Left hindlimb (tissue), 1 donor: ENCODE measurements at regions not wholly inside any gene's neighbourhood (a gene's known extent, or its start where the extent isn't known, plus 50 kb on each side); places are given as distances from the start of the nearest gene placed in this dataset.

Experiments used
- DNase-seq: peaks from one replicate; pipeline ENCODE4 v3.0.0-alpha.2; 2018

- no peak for DNase-seq
Measured at GRCh38 chr3:115476472-115476871, 146.8 kb upstream of the GAP43 start.

- no peak for DNase-seq
Measured at GRCh38 chr3:115478359-115478758, 145.0 kb upstream of the GAP43 start.

GRCh38 chr3:115486880-115487279 lies 136.4 kb upstream of the GAP43 start:
- no peak for DNase-seq

DNA sequence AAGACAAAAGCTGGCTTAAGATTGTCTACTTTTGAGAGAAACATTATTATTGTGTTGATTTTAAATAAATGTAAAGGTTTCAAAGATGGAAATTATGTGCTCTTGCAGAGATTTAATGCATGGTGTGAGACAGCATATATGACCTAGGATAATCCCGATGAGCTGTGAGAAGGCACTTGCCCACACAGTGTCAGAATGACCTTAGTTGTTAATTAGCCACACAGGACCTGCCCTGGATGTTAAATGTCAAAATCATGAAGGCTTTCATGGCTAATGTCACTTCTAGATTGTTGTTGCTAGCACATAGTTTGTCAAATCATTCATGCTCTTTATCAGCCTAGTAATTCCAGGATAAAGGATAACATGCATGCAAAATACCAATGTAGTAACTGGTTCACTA lies 135.3 kb upstream of the GAP43 start:
- DNase-seq = no peak

- no peak for DNase-seq
Measured at GRCh38 chr3:115488409-115488808, 134.9 kb upstream of the GAP43 start.

DNA sequence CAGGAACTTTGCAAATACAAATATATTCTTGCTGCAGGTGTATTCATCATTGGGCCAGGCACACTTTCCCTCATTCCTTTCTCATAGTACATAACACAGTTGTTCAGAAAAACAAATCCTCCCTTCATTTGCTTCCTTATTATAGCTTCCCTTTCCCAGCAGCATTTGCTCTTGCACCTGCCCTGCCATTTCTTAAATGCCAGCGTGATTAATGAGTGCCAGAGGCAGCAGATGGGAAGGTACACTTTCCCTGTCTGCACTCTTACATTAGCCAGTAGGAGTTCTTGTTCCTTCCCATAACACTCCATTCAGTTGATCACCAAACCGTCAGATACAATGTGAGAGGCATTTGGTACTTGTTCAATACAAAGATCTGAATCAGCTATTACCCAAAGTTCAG lies 128.5 kb upstream of the GAP43 start:
- DNase-seq = no peak

DNA sequence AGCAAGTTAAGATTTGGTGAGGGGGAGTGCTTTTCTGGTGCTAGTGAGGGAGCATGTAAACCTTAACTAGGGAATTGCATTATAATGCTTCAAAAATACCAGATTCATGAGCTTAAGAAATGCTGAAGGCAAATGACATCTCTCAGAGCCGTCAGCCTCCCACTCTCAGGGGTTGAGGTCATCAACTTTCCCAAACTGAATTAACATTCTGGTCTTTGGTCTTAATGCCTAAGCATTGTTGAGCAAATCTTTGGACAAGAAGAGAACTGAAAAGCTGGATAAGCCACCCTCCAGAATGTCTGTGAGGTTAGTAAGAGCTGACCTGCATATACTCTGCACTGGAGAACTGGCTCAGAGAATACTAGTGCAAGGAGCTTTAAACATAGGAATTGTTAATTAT lies 124.9 kb upstream of the GAP43 start:
- DNase-seq = no peak

DNA sequence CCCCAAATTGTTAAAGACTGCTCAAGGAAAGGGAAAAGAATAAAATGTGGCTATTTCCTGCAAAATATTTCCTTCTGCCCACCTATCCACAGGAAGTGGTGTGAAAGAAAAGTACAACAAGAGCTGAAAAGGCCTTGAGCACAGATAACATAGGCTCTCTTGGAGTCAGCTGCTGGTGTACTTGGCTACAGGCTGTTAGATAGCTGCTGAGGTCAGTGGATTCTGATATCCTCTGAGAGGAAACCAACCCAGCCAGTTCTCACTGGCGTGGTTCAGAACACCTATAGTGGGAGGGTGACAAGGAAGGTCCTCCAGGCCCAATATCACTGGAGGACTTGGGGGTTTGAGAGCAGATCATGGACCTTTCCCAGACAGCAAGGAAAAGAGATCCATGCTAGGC lies 124.4 kb upstream of the GAP43 start:
- DNase-seq = no peak

GRCh38 chr3:115499666-115500065 lies 123.6 kb upstream of the GAP43 start:
- DNase-seq = no peak

- DNase-seq = no peak
Measured at GRCh38 chr3:115500795-115501194, 122.5 kb upstream of the GAP43 start.

GRCh38 chr3:115502128-115502527 lies 121.2 kb upstream of the GAP43 start:
- DNase-seq = no peak

DNA sequence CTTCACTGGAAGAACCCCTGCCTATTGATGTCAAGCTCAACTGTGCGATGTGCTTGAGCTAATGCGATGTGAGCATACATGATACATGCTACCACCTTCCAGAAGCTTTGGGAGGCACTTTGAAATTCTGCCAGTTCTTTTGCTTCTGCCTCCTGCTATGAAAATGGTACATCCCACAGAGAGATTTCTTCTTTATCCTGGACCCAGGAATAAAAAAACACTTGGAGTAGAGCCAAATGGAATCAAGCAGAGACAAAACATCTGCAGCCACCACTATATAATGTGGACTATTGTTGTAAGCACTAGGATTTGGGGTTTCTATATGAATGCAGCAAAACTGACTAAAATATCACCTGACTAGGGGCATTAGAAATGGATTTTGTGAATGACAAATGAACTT lies 119.9 kb upstream of the GAP43 start:
- no peak for DNase-seq

DNA sequence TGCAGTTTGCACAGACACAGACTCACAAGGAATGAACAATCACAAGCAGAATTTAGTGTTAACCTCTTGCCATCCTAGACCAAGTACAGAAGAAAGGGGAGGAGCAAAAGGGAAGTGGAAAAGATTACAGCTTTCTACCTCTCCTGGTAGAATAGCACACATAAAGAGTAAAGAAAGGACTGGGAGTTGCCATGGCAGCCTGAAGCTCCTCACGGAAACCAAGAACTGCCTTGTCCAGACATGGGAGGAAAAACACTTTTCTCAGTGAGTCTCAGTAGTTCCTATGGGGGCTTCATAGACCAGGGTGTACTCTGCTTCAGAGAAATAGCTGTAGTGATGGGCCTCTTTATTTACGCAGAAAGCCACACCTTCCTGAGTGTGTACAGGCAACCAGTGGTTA lies 114.7 kb upstream of the GAP43 start:
- no peak for DNase-seq

DNA sequence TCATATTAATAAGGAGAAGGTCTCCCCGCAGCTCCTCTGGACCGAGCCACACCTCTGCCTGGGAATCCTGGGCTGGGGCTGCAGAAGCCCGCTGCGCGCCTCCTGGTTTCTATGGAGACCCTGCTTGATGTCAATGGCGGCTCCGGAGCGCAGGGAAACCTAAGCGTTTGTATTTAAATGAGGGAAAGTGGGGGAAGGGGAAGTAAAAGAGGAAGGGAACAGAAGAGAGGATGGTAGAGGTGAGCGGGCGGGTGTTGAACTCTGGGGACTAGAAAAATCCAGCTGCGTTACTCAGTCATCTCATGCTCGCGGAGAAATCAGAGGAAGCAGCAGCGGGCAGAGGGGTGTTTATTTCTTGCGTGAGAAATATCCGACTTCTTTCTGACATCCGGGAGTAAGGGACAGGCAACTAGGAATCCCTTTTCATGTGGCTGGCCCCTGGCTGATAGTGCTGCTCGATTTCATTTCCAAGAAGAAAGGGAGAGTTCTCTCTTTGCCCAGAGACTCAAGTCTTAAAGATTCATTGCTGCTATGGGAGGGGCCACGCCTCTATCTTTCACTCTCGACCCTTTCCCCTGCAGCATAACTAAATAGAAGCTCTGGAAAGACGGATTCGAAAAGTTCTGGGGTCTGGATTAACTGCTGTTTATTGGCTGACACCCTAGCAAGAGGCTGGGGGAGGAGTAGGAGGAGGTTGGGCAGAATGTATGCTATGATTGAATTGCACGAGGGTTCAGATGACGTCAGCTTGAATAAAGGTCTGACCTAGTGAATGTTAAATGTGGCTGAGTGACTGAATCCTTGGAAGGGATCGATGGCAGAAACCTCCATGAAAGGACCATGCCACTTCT lies 110.5 kb upstream of the GAP43 start:
- peak; percentile 68 for DNase-seq

DNA sequence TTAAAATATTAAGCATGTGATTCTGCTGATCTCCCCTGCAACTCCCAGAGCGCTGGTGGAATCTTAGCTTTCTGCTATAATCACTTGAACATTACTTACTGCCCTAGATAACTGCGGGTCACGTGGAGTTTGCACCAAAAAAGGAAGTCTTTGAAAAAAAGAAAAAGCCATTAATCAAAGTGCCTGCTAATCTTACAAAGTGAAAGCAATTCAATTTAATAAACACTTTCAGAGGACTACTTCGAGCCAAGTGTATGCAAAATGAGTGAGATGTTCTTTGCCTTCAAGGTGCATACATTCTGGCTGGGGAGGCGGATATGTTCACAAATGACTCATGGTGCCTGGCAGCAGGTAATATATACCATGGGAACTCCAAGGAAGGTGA lies 109.9 kb upstream of the GAP43 start:
- DNase-seq = no peak

GRCh38 chr3:115517457-115518050 lies 105.8 kb upstream of the GAP43 start:
- DNase-seq = no peak

DNA sequence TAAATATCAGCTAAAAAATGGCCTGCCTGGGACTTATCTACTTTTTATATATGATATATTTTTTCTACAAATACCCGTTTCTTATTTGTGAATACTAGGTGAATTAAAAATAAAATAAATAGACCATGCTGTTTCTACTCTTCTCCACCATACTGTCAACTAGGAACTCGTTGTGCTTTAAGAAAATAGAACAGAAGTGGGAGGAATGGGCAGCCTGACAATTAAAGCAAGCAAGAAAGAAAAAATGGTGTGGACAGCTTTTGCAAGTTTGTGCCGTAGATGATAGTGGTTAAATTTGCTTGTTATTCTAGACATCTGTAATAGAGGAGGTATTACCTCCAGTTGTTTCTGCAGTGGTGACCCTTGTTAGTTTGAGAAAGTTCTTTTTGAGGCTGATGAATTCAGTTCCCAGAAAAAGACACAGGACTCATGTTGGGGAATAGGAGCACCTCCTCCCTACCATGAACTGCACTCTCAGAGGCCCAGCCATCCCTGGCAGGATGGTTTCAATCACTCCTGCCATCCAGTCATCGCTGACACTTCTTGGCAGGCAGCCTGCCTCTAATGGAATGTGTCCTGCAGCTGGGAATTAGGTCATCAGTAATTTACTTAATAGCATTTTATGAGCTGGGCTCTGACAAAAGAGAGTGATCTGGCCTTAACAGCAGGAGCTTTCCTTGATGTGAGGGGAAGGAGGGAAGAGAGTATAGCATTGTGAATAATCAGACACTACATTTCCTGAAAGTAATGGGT lies 105.0 kb upstream of the GAP43 start:
- peak; percentile 69 for DNase-seq

DNA sequence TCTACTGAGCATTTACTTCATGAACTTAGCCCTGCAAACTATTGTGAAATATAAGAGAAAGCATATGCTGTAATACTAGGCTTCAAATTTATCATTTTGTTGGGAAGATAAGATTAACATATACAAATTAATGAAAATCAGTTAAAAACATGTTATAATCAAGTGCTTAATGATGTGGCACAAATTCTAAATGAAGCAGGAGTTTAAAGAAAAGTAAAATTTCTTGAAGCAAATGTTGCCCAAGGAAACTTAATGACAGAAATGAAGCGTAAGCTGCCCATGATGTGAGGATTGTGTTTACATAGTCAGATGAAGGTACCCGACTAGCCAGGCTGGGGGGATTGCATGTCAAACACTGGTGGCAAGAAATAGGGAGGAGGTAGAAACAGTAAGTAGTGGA lies 103.1 kb upstream of the GAP43 start:
- DNase-seq = no peak

DNA sequence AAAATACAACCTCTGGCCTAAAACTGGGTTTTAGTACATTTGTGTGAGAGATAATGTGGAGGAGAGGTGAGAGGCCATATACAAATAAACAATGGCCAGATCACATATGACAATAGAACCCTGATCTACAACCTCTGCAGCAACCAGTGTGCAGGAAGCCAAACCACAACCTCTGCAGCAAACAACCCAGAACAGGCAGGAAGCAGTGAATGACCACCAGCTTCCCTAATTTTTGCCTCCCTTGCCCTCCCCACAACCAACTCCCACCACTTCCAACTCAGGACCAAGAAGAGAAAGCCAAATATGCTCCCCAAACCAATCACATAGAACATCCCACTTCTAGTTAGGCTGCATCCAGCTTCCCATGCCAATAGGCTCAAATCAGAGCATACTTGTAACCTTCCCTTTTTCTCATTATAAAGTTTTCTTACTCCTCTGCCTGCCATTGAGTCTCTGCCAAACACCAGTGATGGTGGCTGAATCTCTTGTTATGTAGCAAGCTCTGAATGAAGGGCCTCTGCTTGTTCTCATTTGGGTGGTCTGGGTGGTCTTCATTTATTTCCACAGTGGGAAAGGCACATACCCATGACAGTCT lies 102.6 kb upstream of the GAP43 start:
- no peak for DNase-seq

GRCh38 chr3:115523458-115523857 lies 99.9 kb upstream of the GAP43 start:
- DNase-seq = peak; percentile 35

GRCh38 chr3:115524549-115524948 lies 98.8 kb upstream of the GAP43 start:
- DNase-seq = no peak

DNA sequence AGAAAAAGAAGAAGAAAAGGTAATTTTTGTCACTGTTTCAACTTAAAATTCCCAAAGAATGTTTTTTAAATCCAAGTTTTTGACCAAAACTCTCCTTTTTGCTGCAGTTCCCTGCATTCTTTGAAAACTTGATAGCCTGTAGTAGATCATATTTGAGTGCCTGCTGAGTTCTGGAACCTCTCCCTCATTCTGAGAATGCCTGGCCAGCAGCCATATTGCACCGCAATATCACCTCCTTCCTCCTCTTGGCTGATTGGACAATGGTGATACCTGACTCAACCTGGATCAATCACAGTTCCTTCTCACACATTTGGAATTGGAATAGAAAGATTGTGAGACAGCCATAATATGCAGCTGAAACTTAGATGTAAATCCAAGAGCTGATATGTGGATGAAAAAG lies 97.6 kb upstream of the GAP43 start:
- DNase-seq = no peak

DNA sequence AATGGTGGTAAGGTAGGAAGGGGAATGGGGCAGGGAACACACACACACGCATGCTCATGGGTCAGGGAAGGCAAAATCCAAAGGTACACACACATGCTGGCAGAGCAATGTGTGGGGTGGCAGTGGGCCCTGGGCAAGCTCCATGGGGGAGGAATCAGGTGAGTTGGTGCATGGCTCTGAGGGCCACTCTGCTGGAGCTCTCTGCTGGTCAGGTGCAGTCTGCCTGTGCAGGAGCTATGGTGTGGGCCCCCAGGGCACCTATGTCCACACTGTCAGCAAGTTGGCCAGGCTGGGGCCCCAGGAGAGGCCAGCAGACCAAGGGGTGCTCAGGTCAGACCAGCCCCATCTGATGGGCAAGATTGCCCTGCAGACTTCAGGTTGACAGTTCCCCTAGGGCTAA lies 90.1 kb upstream of the GAP43 start:
- DNase-seq = no peak

DNA sequence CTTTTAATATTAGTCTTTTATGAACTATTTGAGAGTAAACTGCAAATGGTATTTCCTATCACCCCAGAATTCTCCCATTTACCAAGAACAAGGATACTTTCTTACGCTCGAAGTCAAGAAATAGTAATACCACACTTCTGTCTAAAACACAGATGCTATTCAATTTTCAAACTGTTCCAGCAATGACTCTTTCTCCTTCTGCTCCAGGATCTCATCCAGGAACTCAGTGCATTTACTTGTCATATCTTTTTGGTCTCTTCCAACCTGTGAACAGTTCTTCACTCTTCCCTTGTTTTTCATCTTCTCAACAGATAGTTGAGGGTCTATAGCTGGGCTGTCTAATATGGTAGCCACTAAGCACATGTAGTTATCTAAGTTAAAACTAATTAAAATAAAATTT lies 87.1 kb upstream of the GAP43 start:
- DNase-seq = no peak
